SU-DHL-6 (cell line): ENCODE measurements at regions not wholly inside any gene's neighbourhood (a gene's known extent, or its start where the extent isn't known, plus 50 kb on each side); places are given as distances from the start of the nearest gene placed in this dataset.

Experiments
- H2AFZ ChIP-seq: fragments of 200-600 bp; sonication (generic); 2 replicates; pipeline ENCODE4 v1.6.1; 2014; ENCODE audit warnings: low read depth, mild to moderate bottlenecking, moderate library complexity, mixed read lengths, antibody characterized with exemption, low read length; ENCODE audit not compliant: severe bottlenecking
- H3F3A ChIP-seq: fragments of 200-600 bp; shearing (Covaris generic); 2 replicates; pipeline ENCODE4 v1.6.0; 2016; ENCODE audit warnings: antibody characterized with exemption, mild to moderate bottlenecking; ENCODE audit not compliant: insufficient read depth
- H3K27ac ChIP-seq: fragments of 200-600 bp; sonication (generic); 2 replicates; pipeline ENCODE4 v1.5.1; 2016; ENCODE audit warnings: low read depth, mild to moderate bottlenecking, low read length, moderate library complexity, mixed read lengths
- H3K27me3 ChIP-seq: fragments of 200-600 bp; sonication (generic), shearing (Covaris generic); 2 replicates; pipeline ENCODE4 v1.6.0; 2014; ENCODE audit warnings: mild to moderate bottlenecking, low read length
- H3K36me3 ChIP-seq: fragments of 200-600 bp; sonication (generic); 2 replicates; pipeline ENCODE4 v1.6.1; 2014; ENCODE audit warnings: mild to moderate bottlenecking, low read length, mixed read lengths
- H3K4me2 ChIP-seq: fragments of 300-600, 200-600 bp; shearing (Covaris generic), sonication (generic); 2 replicates; pipeline ENCODE4 v1.6.0; 2014; ENCODE audit warnings: low read length, low read depth, mild to moderate bottlenecking; ENCODE audit not compliant: poor library complexity, severe bottlenecking
- H3K4me3 ChIP-seq: fragments of 200-600 bp; sonication (generic); 2 replicates; pipeline ENCODE4 v1.5.1; 2014; ENCODE audit warnings: antibody characterized with exemption, low read length, mild to moderate bottlenecking, mixed read lengths; ENCODE audit not compliant: insufficient read depth, poor library complexity, severe bottlenecking
- H3K79me2 ChIP-seq: fragments of 200-600 bp; sonication (generic); 2 replicates; pipeline ENCODE4 v1.6.1; 2014; ENCODE audit warnings: mild to moderate bottlenecking, low read length, moderate library complexity; ENCODE audit not compliant: insufficient read depth
- H3K9ac ChIP-seq: fragments of 200-600 bp; sonication (generic); 2 replicates; pipeline ENCODE4 v1.7.0; 2014; ENCODE audit warnings: mild to moderate bottlenecking, low read length
- H3K9me2 ChIP-seq: fragments of 200-600 bp; sonication (generic); replicated peaks from 2 replicates; pipeline ENCODE4 v1.6.1; 2014; ENCODE audit warnings: low read length; ENCODE audit not compliant: insufficient read depth
- H3K9me3 ChIP-seq: fragments of 200-600 bp; sonication (generic); 2 replicates; pipeline ENCODE4 v1.6.1; 2014; ENCODE audit warnings: low read length, mixed read lengths; ENCODE audit not compliant: insufficient read depth
- H4K20me1 ChIP-seq: fragments of 200-600 bp; sonication (generic); 2 replicates; pipeline ENCODE4 v1.6.1; 2014; ENCODE audit warnings: low read depth, mild to moderate bottlenecking, antibody characterized with exemption, low read length, moderate library complexity, mixed read lengths
- CTCF ChIP-seq: fragments of 200-600 bp; sonication (generic); IDR thresholded peaks from one replicate; pipeline ENCODE4 v1.5.1; 2017; ENCODE audit warnings: antibody characterized with exemption, mild to moderate bottlenecking, low read length, moderate library complexity; ENCODE audit not compliant: insufficient read depth, poor library complexity, severe bottlenecking
- EZH2phosphoT487 ChIP-seq: fragments of 200-600 bp; sonication (generic), shearing (Covaris generic); conservative IDR thresholded peaks from 2 replicates; pipeline ENCODE4 v1.6.1; 2018; ENCODE audit warnings: mild to moderate bottlenecking, antibody characterized with exemption, low read length, moderate library complexity, mixed read lengths

DNA sequence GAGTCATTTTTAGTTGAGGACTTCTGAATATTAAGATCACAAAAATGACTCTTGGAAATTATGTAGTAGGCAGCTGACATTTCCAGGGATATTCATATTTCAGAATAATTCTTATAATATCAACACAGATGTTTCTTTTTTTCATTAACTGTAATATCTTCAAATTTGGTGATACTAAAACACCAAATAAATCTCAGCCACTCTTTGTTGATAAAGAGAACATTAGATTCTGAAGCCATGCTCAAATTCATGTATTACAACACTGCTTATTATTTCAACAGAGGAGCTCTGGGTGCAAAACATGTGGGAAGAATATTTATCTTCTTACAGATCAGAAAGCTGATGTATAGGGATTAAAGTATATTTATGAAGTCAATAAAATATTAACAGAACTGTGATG, 355.4 kb downstream of the CRPPA start:
- Histone ChIP-seq H3K27me3 (no peaks in the 10 kb centered on the region), H4K20me1 (no peaks in the 10 kb centered on the region), H3K9ac (no peak overlapping the region), H3K4me3 (no peak overlapping the region), H3K36me3 (no peaks in the 10 kb centered on the region), H3K9me2 (no peaks in the 10 kb centered on the region), H2AFZ (no peak overlapping the region), H3K27ac (no peak overlapping the region), H3K9me3 (no peaks in the 10 kb centered on the region), H3F3A (no peaks in the 10 kb centered on the region), H3K79me2 (no peaks in the 10 kb centered on the region), H3K4me2 (no peak overlapping the region)
- TF ChIP-seq CTCF: no peak
- TF ChIP-seq EZH2phosphoT487: no peak

- Histone ChIP-seq H3F3A (no peaks in the 10 kb centered on the region), H3K4me3 (no peak overlapping the region), H3K9ac (no peak overlapping the region), H3K27me3 (no peaks in the 10 kb centered on the region), H4K20me1 (no peaks in the 10 kb centered on the region), H2AFZ (no peak overlapping the region), H3K9me3 (no peaks in the 10 kb centered on the region), H3K79me2 (no peaks in the 10 kb centered on the region), H3K9me2 (no peaks in the 10 kb centered on the region), H3K36me3 (no peaks in the 10 kb centered on the region), H3K4me2 (no peak overlapping the region), H3K27ac (no peak overlapping the region)
- no peak for TF ChIP-seq CTCF
These were observed 357.3 kb downstream of the CRPPA start for GRCh38 chr7:16063716-16064675.

DNA sequence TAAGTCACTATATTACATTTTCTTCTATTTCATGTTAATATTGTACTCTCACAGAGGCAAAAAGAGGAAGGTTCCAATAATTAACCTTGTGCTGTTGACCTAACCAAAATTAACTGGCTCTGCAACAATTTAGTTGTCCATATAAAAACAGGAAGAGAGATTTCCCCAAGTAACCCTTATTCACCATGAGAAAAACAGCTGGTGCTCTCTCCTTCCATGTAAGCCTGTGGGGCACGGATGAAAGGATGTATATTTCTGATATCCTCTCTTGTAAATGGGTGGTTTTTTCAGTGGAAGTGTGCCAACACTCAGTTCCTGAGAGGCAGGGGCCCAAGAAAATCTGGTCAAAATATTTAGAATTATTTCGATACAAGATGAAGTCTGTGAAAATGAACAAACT, 358.1 kb downstream of the CRPPA start:
- H3K4me3 ChIP-seq: no peak overlapping the region
- H3K4me2 ChIP-seq: no peak overlapping the region

More for the DNA sequence above, 358.1 kb downstream of the CRPPA start:
- H3F3A ChIP-seq: no peaks in the 10 kb centered on the region
- no peaks in the 10 kb centered on the region for H3K9me3 ChIP-seq
- no peaks in the 10 kb centered on the region for H3K27me3 ChIP-seq
- H3K9me2 ChIP-seq: no peaks in the 10 kb centered on the region
- no peak overlapping the region for H3K27ac ChIP-seq
- H3K9ac ChIP-seq: no peak overlapping the region
- no peaks in the 10 kb centered on the region for H4K20me1 ChIP-seq
- H3K36me3 ChIP-seq: no peaks in the 10 kb centered on the region
- H3K79me2 ChIP-seq: no peaks in the 10 kb centered on the region
- TF ChIP-seq CTCF (no peak), EZH2phosphoT487 (no peak)
- no peak overlapping the region for H2AFZ ChIP-seq
